ENCODE measurements at regions not wholly inside any gene's neighbourhood (a gene's known extent, or its start where the extent isn't known, plus 50 kb on each side); places are given as distances from the start of the nearest gene placed in this dataset.

- no peak for TF ChIP-seq CTCF (IDR thresholded peaks at IDR 0.05)
- POLR2A ChIA-PET, result no interaction called here
- no peaks in the 10 kb centered on the region for H3K4me1 Mint-ChIP-seq (ENCODE audit: low read depth)
- no peak overlapping the region for H3K27ac Mint-ChIP-seq
- CTCF ChIA-PET, result no interaction called here
- no peak overlapping the region for H3K4me3 Mint-ChIP-seq
- no peak for DNase-seq
- no peaks in the 10 kb centered on the region for H3K36me3 Mint-ChIP-seq (ENCODE audit: low read depth)
- intact Hi-C loops (cut with micrococcal nuclease), result no loop called here
- no peak for ATAC-seq
- H3K9me3 Mint-ChIP-seq, result no peaks in the 10 kb centered on the region
- H3K27me3 Mint-ChIP-seq, result no peaks in the 10 kb centered on the region
Measured at GRCh38 chr3:24915639-24916038, 421.0 kb upstream of the THRB start.

- H3K27ac Mint-ChIP-seq, result no peak overlapping the region
- H3K4me1 Mint-ChIP-seq (ENCODE audit: low read depth), result no peaks in the 10 kb centered on the region
- H3K4me3 Mint-ChIP-seq, result no peak overlapping the region
- no peak for TF ChIP-seq CTCF (IDR thresholded peaks at IDR 0.05)
- H3K9me3 Mint-ChIP-seq, result no peaks in the 10 kb centered on the region
- H3K36me3 Mint-ChIP-seq (ENCODE audit: low read depth), result no peaks in the 10 kb centered on the region
- H3K27me3 Mint-ChIP-seq, result no peaks in the 10 kb centered on the region
- intact Hi-C loops (cut with micrococcal nuclease), result no loop called here
- DNase-seq (no peak), ATAC-seq (no peak)
- ChIA-PET CTCF (no interaction called here), POLR2A (no interaction called here)
Measured at GRCh38 chr3:24917908-24918307, 423.3 kb upstream of the THRB start.

GRCh38 chr3:24923570-24923969 lies 428.9 kb upstream of the THRB start:
- CTCF ChIA-PET, result no interaction called here
- H3K4me1 Mint-ChIP-seq (ENCODE audit: low read depth), result no peaks in the 10 kb centered on the region

GRCh38 chr3:24929521-24929920 lies 434.9 kb upstream of the THRB start:
- no peak overlapping the region for H3K4me3 Mint-ChIP-seq
- H3K27ac Mint-ChIP-seq, result no peak overlapping the region
- no peaks in the 10 kb centered on the region for H3K36me3 Mint-ChIP-seq (ENCODE audit: low read depth)
- intact Hi-C loops (cut with micrococcal nuclease), result no loop called here
- no peaks in the 10 kb centered on the region for H3K4me1 Mint-ChIP-seq (ENCODE audit: low read depth)
- no peaks in the 10 kb centered on the region for H3K9me3 Mint-ChIP-seq
- no peak for DNase-seq
- CTCF ChIA-PET, result no interaction called here
- H3K27me3 Mint-ChIP-seq, result no peaks in the 10 kb centered on the region
- TF ChIP-seq CTCF (IDR thresholded peaks at IDR 0.05), result no peak
- POLR2A ChIA-PET, result no interaction called here
- no peak for ATAC-seq

More at GRCh38 chr3:24923570-24923969, 428.9 kb upstream of the THRB start:
- H3K27ac Mint-ChIP-seq, result no peak overlapping the region
- intact Hi-C loops (cut with micrococcal nuclease), result no loop called here
- no peak for TF ChIP-seq CTCF (IDR thresholded peaks at IDR 0.05)
- no peaks in the 10 kb centered on the region for H3K27me3 Mint-ChIP-seq
- H3K4me3 Mint-ChIP-seq, result no peak overlapping the region
- no peak for ATAC-seq
- POLR2A ChIA-PET, result no interaction called here
- no peaks in the 10 kb centered on the region for H3K9me3 Mint-ChIP-seq
- H3K36me3 Mint-ChIP-seq (ENCODE audit: low read depth), result no peaks in the 10 kb centered on the region
- no peak for DNase-seq

- intact Hi-C loops (cut with micrococcal nuclease), result no loop called here
- ChIA-PET POLR2A (interaction anchor here (0.7 kb wide), 1 partner anchor 28 kb away, joined by 3 read pairs; no protein-coding TSS in a partner anchor), CTCF (no interaction called here)
- H3K4me1 Mint-ChIP-seq (ENCODE audit: low read depth), result no peaks in the 10 kb centered on the region
- DNase-seq (no peak), ATAC-seq (no peak)
- H3K36me3 Mint-ChIP-seq (ENCODE audit: low read depth), result no peaks in the 10 kb centered on the region
- no peak overlapping the region for H3K27ac Mint-ChIP-seq
- no peaks in the 10 kb centered on the region for H3K27me3 Mint-ChIP-seq
- H3K9me3 Mint-ChIP-seq, result no peaks in the 10 kb centered on the region
- TF ChIP-seq CTCF (IDR thresholded peaks at IDR 0.05), result no peak
- no peak overlapping the region for H3K4me3 Mint-ChIP-seq
Measured at GRCh38 chr3:24933401-24933800, 438.8 kb upstream of the THRB start.

Data from activated CD8-positive, alpha-beta T cell treated with anti-CD3 and anti-CD28 coated beads for 36 hours (primary cell).